ENCODE measurements at regions not wholly inside any gene's neighbourhood (a gene's known extent, or its start where the extent isn't known, plus 50 kb on each side); places are given as distances from the start of the nearest gene placed in this dataset.

- no peak for TF ChIP-seq CTCF (IDR thresholded peaks at IDR 0.05)
- no peak for TF ChIP-seq EZH2 (IDR thresholded peaks at IDR 0.05)
Observed at GRCh38 chr6:51268666-51269065, 450.0 kb downstream of the TFAP2B start.
